Ascending aorta (tissue), 2 donors: ENCODE measurements at regions not wholly inside any gene's neighbourhood (a gene's known extent, or its start where the extent isn't known, plus 50 kb on each side); places are given as distances from the start of the nearest gene placed in this dataset.

Experiments used
- DNase-seq, 2 donors: peaks; one replicate each; pipeline ENCODE4 v3.0.0-alpha.2; 2019; ENCODE audit warnings: low spot score in 2 of 2
- H3K27ac ChIP-seq, 2 donors: fragments of 200-600 bp; sonication (generic); one replicate each; pipeline ENCODE4 v1.5.1; 2016 to 2017; ENCODE audit warnings: mild to moderate bottlenecking in 1 of 2
- H3K27me3 ChIP-seq: fragments of 200-600 bp; sonication (generic); one replicate; pipeline ENCODE4 v1.5.1; 2017
- H3K36me3 ChIP-seq, 2 donors: fragments of 200-600 bp; sonication (generic); one replicate each; pipeline ENCODE4 v1.5.1; 2016
- H3K4me1 ChIP-seq, 2 donors: fragments of 200-600 bp; sonication (generic); one replicate each; pipeline ENCODE4 v1.5.1; 2016 to 2017; ENCODE audit warnings: mild to moderate bottlenecking in 1 of 2
- H3K4me3 ChIP-seq, 2 donors: fragments of 200-600 bp; sonication (generic); one replicate each; pipeline ENCODE4 v1.5.1; 2016 to 2017; ENCODE audit warnings: mild to moderate bottlenecking in 1 of 2
- H3K9me3 ChIP-seq, 2 donors: fragments of 200-600 bp; sonication (generic); one replicate each; pipeline ENCODE4 v1.5.1; 2016
- CTCF ChIP-seq, 3 experiments: fragments of 200-600 bp in 2 of 3; fragments of 450-650 bp in 1 of 3; sonication (generic) in 2 of 3; IDR thresholded peaks; one replicate each; pipeline ENCODE4 v1.5.1; 2016 to 2019; ENCODE audit warnings: antibody characterized with exemption in 3 of 3, mild to moderate bottlenecking in 1 of 3, moderate library complexity in 1 of 3
- intact Hi-C: fragments of 100-400 bp; cut with DNase I; formaldehyde crosslinking; loops from one replicate; pipeline ENCODE4 v1.15.1; 2023

DNA sequence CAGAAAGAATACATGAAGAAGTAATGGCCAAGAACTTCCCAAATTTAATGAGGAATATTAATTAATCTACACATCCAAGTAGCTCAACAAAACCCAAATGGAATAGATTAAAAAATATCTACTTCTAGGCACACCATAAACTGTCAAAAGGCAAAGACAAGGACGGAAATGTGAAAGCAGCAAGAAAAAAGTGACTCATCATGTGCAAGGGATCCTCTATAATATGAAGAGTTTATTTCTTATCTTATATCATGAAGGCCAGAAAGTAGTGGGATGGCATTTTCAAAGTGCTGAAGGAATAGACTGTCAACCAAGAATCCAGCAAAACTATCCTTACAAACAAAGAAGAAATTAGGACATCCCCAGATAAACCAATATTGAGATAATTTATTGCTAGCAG lies 73.9 kb upstream of the PRICKLE2 start:
- H3K9me3 ChIP-seq, result no peaks in the 10 kb centered on the region
- H3K27ac ChIP-seq, result no peak overlapping the region
- DNase-seq, result no peak
- intact Hi-C loops, result no loop called here
- no peak overlapping the region for H3K4me3 ChIP-seq
- H3K4me1 ChIP-seq, result peaks cover 0 to 4% of the 10 kb centered on the region in 2 donors
- no peaks in the 10 kb centered on the region for H3K27me3 ChIP-seq
- H3K36me3 ChIP-seq, result no peaks in the 10 kb centered on the region
- TF ChIP-seq CTCF (IDR thresholded peaks at IDR 0.05), result no peak

DNA sequence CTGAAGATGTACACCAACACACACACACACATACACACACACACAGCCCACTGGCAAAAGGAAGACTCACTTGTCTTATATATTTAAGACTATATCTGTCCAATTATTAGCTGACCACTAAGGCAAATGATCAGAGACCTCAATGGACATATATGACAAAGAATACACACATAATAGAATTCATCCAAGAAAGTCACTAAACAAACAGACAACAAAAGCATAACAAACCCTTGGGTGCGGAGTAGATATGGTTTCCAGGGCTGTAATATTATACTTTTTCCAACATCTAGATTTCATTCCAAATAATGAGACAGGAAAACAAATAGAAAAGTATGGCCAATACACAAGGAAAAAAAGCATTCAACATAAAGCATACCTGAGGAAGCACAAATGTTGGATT lies 72.3 kb upstream of the PRICKLE2 start:
- Histone ChIP-seq H3K9me3 (no peaks in the 10 kb centered on the region), H3K27me3 (no peaks in the 10 kb centered on the region), H3K4me1 (peaks cover 0 to 4% of the 10 kb centered on the region in 2 donors), H3K4me3 (no peak overlapping the region), H3K36me3 (no peaks in the 10 kb centered on the region), H3K27ac (no peak overlapping the region)
- intact Hi-C loops, result no loop called here
- DNase-seq, result no peak
- TF ChIP-seq CTCF (IDR thresholded peaks at IDR 0.05), result no peak

GRCh38 chr3:64295594-64295993 lies 70.3 kb upstream of the PRICKLE2 start:
- peak; percentile 15 to 79 for DNase-seq
- H3K27ac ChIP-seq, result peak overlapping the region in 1 of 2 donors; percentile 57
- intact Hi-C loops, result no loop called here

DNA sequence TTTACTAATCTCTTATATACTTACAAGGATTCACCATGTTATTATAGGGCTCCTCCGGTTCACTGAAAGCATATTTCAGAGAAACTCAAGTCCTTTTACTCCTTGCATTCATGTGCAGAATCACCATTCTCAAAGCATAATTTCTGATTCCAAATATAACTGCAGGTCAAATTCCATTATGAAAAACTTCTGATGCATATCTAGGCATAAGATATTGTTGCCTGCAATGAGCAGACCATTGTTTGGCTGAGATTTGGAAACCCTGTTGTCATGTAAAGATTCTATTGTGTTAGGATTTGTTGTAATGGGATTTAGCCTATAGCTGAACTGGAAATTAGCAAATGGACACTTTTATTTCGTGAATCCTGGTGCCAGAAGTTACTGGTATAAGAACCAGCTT lies 69.5 kb upstream of the PRICKLE2 start:
- H3K27me3 ChIP-seq, result no peaks in the 10 kb centered on the region
- no peak for DNase-seq
- intact Hi-C loops, result no loop called here
- peaks cover 0 to 4% of the 10 kb centered on the region in 2 donors for H3K4me1 ChIP-seq
- H3K4me3 ChIP-seq, result no peak overlapping the region
- no peak for TF ChIP-seq CTCF (IDR thresholded peaks at IDR 0.05)
- H3K36me3 ChIP-seq, result no peaks in the 10 kb centered on the region
- no peak overlapping the region for H3K27ac ChIP-seq
- no peaks in the 10 kb centered on the region for H3K9me3 ChIP-seq

More at GRCh38 chr3:64295594-64295993, 70.3 kb upstream of the PRICKLE2 start:
- Histone ChIP-seq H3K4me1 (peaks cover 0 to 4% of the 10 kb centered on the region in 2 donors), H3K4me3 (no peak overlapping the region), H3K36me3 (no peaks in the 10 kb centered on the region), H3K9me3 (no peaks in the 10 kb centered on the region), H3K27me3 (no peaks in the 10 kb centered on the region)
- no peak for TF ChIP-seq CTCF (IDR thresholded peaks at IDR 0.05)

- H3K27ac ChIP-seq, result no peak overlapping the region
- TF ChIP-seq CTCF (IDR thresholded peaks at IDR 0.05), result no peak
- intact Hi-C loops, result no loop called here
- H3K27me3 ChIP-seq, result no peaks in the 10 kb centered on the region
- H3K4me3 ChIP-seq, result no peak overlapping the region
- no peaks in the 10 kb centered on the region for H3K9me3 ChIP-seq
- peaks cover 0 to 4% of the 10 kb centered on the region in 2 donors for H3K4me1 ChIP-seq
- no peaks in the 10 kb centered on the region for H3K36me3 ChIP-seq
- no peak for DNase-seq
Observed at GRCh38 chr3:64293121-64293520, 67.9 kb upstream of the PRICKLE2 start.

- Histone ChIP-seq H3K27ac (no peak overlapping the region), H3K9me3 (no peaks in the 10 kb centered on the region), H3K36me3 (no peaks in the 10 kb centered on the region), H3K4me3 (no peak overlapping the region), H3K27me3 (no peaks in the 10 kb centered on the region), H3K4me1 (peaks cover 0 to 4% of the 10 kb centered on the region in 2 donors)
- intact Hi-C loops, result no loop called here
- DNase-seq, result no peak
- TF ChIP-seq CTCF (IDR thresholded peaks at IDR 0.05), result no peak
Observed at GRCh38 chr3:64291956-64292355, 66.7 kb upstream of the PRICKLE2 start.
